Gastroesophageal sphincter (tissue), 4 donors: ENCODE measurements at regions not wholly inside any gene's neighbourhood (a gene's known extent, or its start where the extent isn't known, plus 50 kb on each side); places are given as distances from the start of the nearest gene placed in this dataset.

Experiments
- ATAC-seq: fragments of 150-250 bp; one replicate; pipeline ENCODE4 v1.9.1; 2016; ENCODE audit warnings: mild to moderate bottlenecking, moderate library complexity
- H3K27ac ChIP-seq, 4 donors: fragments of 200-600 bp; sonication (generic) in 3 of 4; 1 replicate in 3 of 4; 2 replicates in 1 of 4; pipeline ENCODE4 v1.5.1; 2016 to 2019
- H3K27me3 ChIP-seq: fragments of 200-600 bp; sonication (generic); one replicate; pipeline ENCODE4 v1.5.1; 2019
- H3K36me3 ChIP-seq, 2 donors: fragments of 200-600 bp; sonication (generic); one replicate each; pipeline ENCODE4 v1.5.1; 2019; ENCODE audit warnings: control low read depth in 1 of 2
- H3K4me1 ChIP-seq, 3 donors: fragments of 200-600 bp; sonication (generic); 1 replicate in 2 of 3; 2 replicates in 1 of 3; pipeline ENCODE4 v1.5.1; 2016 to 2019; ENCODE audit warnings: control low read depth in 2 of 3
- H3K4me3 ChIP-seq, 2 donors: fragments of 200-600 bp; sonication (generic); one replicate each; pipeline ENCODE4 v1.5.1; 2019; ENCODE audit warnings: mild to moderate bottlenecking in 1 of 2, moderate library complexity in 1 of 2
- H3K9me3 ChIP-seq, 3 donors: fragments of 200-600 bp; sonication (generic); one replicate each; pipeline ENCODE4 v1.5.1; 2017 to 2019; ENCODE audit warnings: control low read depth in 2 of 3
- CTCF ChIP-seq, 4 experiments: fragments of 200-600 bp in 2 of 4; fragments of 450-650 bp in 2 of 4; sonication (generic) in 1 of 4; IDR thresholded peaks; one replicate each; pipeline ENCODE4 v1.5.1; 2017 to 2019; ENCODE audit warnings: antibody characterized with exemption in 4 of 4, mild to moderate bottlenecking in 2 of 4, moderate library complexity in 2 of 4
- EP300 ChIP-seq: sonication (generic); formaldehyde crosslinking; IDR thresholded peaks from one replicate; pipeline ENCODE4 v1.6.1; 2017; ENCODE audit warnings: antibody characterized with exemption, mild to moderate bottlenecking
- POLR2A ChIP-seq, 2 donors: fragments of 450-650 bp; IDR thresholded peaks; one replicate each; pipeline ENCODE4 v1.6.1; 2017; ENCODE audit warnings: antibody characterized with exemption in 2 of 2, mild to moderate bottlenecking in 2 of 2, moderate library complexity in 1 of 2
- POLR2AphosphoS5 ChIP-seq: sonication (generic); formaldehyde crosslinking; IDR thresholded peaks from one replicate; pipeline ENCODE4 v1.6.1; 2017; ENCODE audit warnings: antibody characterized with exemption
- WGBS, 2 donors: methylation state at CpG; one replicate each; pipeline ENCODE4 v1.1.5; 2018; ENCODE audit warnings: low coverage in 1 of 2; 5-methylcytosine and 5-hydroxymethylcytosine counted together

GRCh38 chr2:22478329-22478728, 906.6 kb upstream of the KLHL29 start:
- no peaks in the 10 kb centered on the region for H3K4me1 ChIP-seq
- no peak for ATAC-seq
- no peaks in the 10 kb centered on the region for H3K36me3 ChIP-seq
- H3K27me3 ChIP-seq, result no peaks in the 10 kb centered on the region
- H3K27ac ChIP-seq, result no peak overlapping the region
- TF ChIP-seq POLR2A (IDR thresholded peaks at IDR 0.05) (no peak), CTCF (IDR thresholded peaks at IDR 0.05) (no peak), POLR2AphosphoS5 (no peak), EP300 (no peak)
- no CpG with 5 or more reads among the region's 3 CpGs for WGBS, 2 donors
- H3K9me3 ChIP-seq, result no peaks in the 10 kb centered on the region
- no peak overlapping the region for H3K4me3 ChIP-seq

- Histone ChIP-seq H3K4me1 (no peaks in the 10 kb centered on the region), H3K9me3 (no peaks in the 10 kb centered on the region), H3K27ac (peak overlapping the region in 1 of 4 donors; percentile 2), H3K36me3 (no peaks in the 10 kb centered on the region), H3K4me3 (no peak overlapping the region), H3K27me3 (no peaks in the 10 kb centered on the region)
- WGBS, 2 donors, result 43 to 59% methylated on average over 2 to 6 of the region's 6 CpGs
- TF ChIP-seq POLR2A (IDR thresholded peaks at IDR 0.05) (no peak), CTCF (IDR thresholded peaks at IDR 0.05) (no peak), EP300 (no peak), POLR2AphosphoS5 (no peak)
- no peak for ATAC-seq
These were observed 903.3 kb upstream of the KLHL29 start for GRCh38 chr2:22481486-22482259.

GRCh38 chr2:22483036-22483435, 901.9 kb upstream of the KLHL29 start:
- Histone ChIP-seq H3K27me3 (no peaks in the 10 kb centered on the region), H3K9me3 (no peaks in the 10 kb centered on the region)

GRCh38 chr2:22485486-22485885, 899.5 kb upstream of the KLHL29 start:
- 50 to 59% methylated on average over 2 of the region's 2 CpGs for WGBS, 2 donors
- Histone ChIP-seq H3K4me1 (no peaks in the 10 kb centered on the region), H3K27ac (no peak overlapping the region), H3K9me3 (no peaks in the 10 kb centered on the region), H3K27me3 (no peaks in the 10 kb centered on the region), H3K4me3 (no peak overlapping the region), H3K36me3 (no peaks in the 10 kb centered on the region)
- TF ChIP-seq CTCF (IDR thresholded peaks at IDR 0.05), result no peak
- TF ChIP-seq POLR2AphosphoS5, result no peak
- TF ChIP-seq EP300, result no peak
- TF ChIP-seq POLR2A (IDR thresholded peaks at IDR 0.05), result no peak
- no peak for ATAC-seq

More at GRCh38 chr2:22483036-22483435, 901.9 kb upstream of the KLHL29 start:
- H3K4me1 ChIP-seq, result no peaks in the 10 kb centered on the region
- H3K4me3 ChIP-seq, result no peak overlapping the region
- no peak overlapping the region for H3K27ac ChIP-seq
- no peak for TF ChIP-seq POLR2A (IDR thresholded peaks at IDR 0.05)
- no peak for TF ChIP-seq POLR2AphosphoS5
- no peak for TF ChIP-seq EP300
- no peak for TF ChIP-seq CTCF (IDR thresholded peaks at IDR 0.05)
- no peaks in the 10 kb centered on the region for H3K36me3 ChIP-seq
- ATAC-seq, result no peak
- 69 to 71% methylated on average over 2 of the region's 2 CpGs for WGBS, 2 donors

- TF ChIP-seq POLR2AphosphoS5 (no peak), POLR2A (IDR thresholded peaks at IDR 0.05) (no peak), CTCF (IDR thresholded peaks at IDR 0.05) (no peak), EP300 (no peak)
- no peaks in the 10 kb centered on the region for H3K27me3 ChIP-seq
- no peak overlapping the region for H3K27ac ChIP-seq
- H3K9me3 ChIP-seq, result no peaks in the 10 kb centered on the region
- ATAC-seq, result no peak
- WGBS, 2 donors, result 68 to 78% methylated on average over 4 of the region's 4 CpGs
- H3K4me1 ChIP-seq, result no peaks in the 10 kb centered on the region
- H3K4me3 ChIP-seq, result no peak overlapping the region
- H3K36me3 ChIP-seq, result no peaks in the 10 kb centered on the region
These were observed 898.6 kb upstream of the KLHL29 start for GRCh38 chr2:22486343-22486742.
